HepG2 (cell line): ENCODE measurements at regions not wholly inside any gene's neighbourhood (a gene's known extent, or its start where the extent isn't known, plus 50 kb on each side); places are given as distances from the start of the nearest gene placed in this dataset.

Experiments
- ATAC-seq: fragments of 200-7000 bp; cut with Tn5 transposase; 3 replicates; pipeline ENCODE4 v1.9.1; 2020; ENCODE audit warnings: mild to moderate bottlenecking, moderate library complexity
- BruUV-seq: library from RNA; stranded (reverse); fragments of 400-500 nt; replicated peaks from 2 replicates; lab custom pipeline; 2021; lab: Mats Ljungman, UMichigan
- CTCF ChIA-PET: fragments of 300-600 bp; formaldehyde crosslinking; extraction: SDS; loops from one replicate; lab custom pipeline; 2021; ENCODE audit warnings: low total read pairs, inconsistent platforms, low intra/inter-chr PET ratio; lab: Yijun Ruan, JAX
- POLR2A ChIA-PET: fragments of 350-600 bp; sonication (Branson Sonifier 250); formaldehyde crosslinking; loops from one replicate; lab custom pipeline; 2020; ENCODE audit warnings: antibody characterized with exemption, inconsistent platforms; lab: Yijun Ruan, JAX
- DNase-seq: peaks from one replicate; pipeline ENCODE4 v3.0.0-alpha.2; 2015; ENCODE audit warnings: low spot score
- FAIRE-seq: peaks from 3 replicates; lab custom pipeline; 2011; peaks lifted over from hg19 to GRCh38; lab: Jason Lieb, UNC
- H2AFZ ChIP-seq: one replicate; pipeline ENCODE4 v1.6.1; 2011; ENCODE audit warnings: low read length, inconsistent platforms
- H3K27ac ChIP-seq: fragments of 300-600 bp; 3 replicates; pipeline ENCODE4 v1.8.0; 2011; ENCODE audit warnings: mixed run types, mild to moderate bottlenecking, mixed read lengths, low read length, inconsistent platforms; ENCODE audit not compliant: insufficient read depth; ENCODE audit errors: extremely low read length
- H3K27me3 ChIP-seq, 2 experiments: fragments of 200-600 bp in 1 of 2; 2 replicates in 1 of 2; 3 replicates in 1 of 2; pipeline versions ENCODE4 v1.6.0 to v1.8.0; 2011; ENCODE audit warnings: low read length in 2 of 2, mild to moderate bottlenecking in 2 of 2, moderate library complexity in 2 of 2, inconsistent platforms in 1 of 2; ENCODE audit not compliant: insufficient read depth in 2 of 2, control insufficient read depth in 1 of 2
- H3K36me3 ChIP-seq, 2 experiments: fragments of 200-600 bp in 1 of 2; replicated peaks in 1 of 2; 2 replicates in 1 of 2; 3 replicates in 1 of 2; pipeline versions ENCODE4 v1.5.1 to v1.8.0; 2011; ENCODE audit warnings: low read length in 2 of 2, inconsistent platforms in 1 of 2; ENCODE audit not compliant: insufficient read depth in 2 of 2, control insufficient read depth in 1 of 2
- H3K4me1 ChIP-seq: 2 replicates; pipeline ENCODE4 v1.5.1; 2012; ENCODE audit warnings: low read length, inconsistent platforms; ENCODE audit not compliant: insufficient read depth
- H3K4me2 ChIP-seq: 2 replicates; pipeline ENCODE4 v1.6.0; 2011; ENCODE audit warnings: low read depth, low read length, inconsistent platforms
- H3K4me3 ChIP-seq, 3 experiments: fragments of 200-600 bp in 1 of 3; sonication (generic), shearing (Covaris generic) in 1 of 3; replicated peaks in 1 of 3; 2 replicates each; pipeline ENCODE4 v1.5.1; 2011 to 2016; ENCODE audit warnings: low read length in 3 of 3, inconsistent platforms in 2 of 3, low read depth in 2 of 3, mild to moderate bottlenecking in 2 of 3, control low read depth in 1 of 3, mixed read lengths in 1 of 3; ENCODE audit not compliant: insufficient read depth in 1 of 3
- H3K79me2 ChIP-seq: one replicate; pipeline ENCODE4 v1.6.1; 2011; ENCODE audit warnings: low read length, inconsistent platforms; ENCODE audit not compliant: insufficient read depth
- H3K9ac ChIP-seq: 2 replicates; pipeline ENCODE4 v1.6.0; 2011; ENCODE audit warnings: mild to moderate bottlenecking, low read depth, low read length, inconsistent platforms; ENCODE audit not compliant: insufficient read depth
- H3K9me3 ChIP-seq: 2 replicates; pipeline ENCODE4 v1.5.1; 2012; ENCODE audit warnings: mild to moderate bottlenecking, low read length
- H4K20me1 ChIP-seq: 2 replicates; pipeline ENCODE4 v1.6.0; 2011; ENCODE audit warnings: inconsistent platforms, mild to moderate bottlenecking, low read length, moderate library complexity; ENCODE audit not compliant: insufficient read depth
- ADNP ChIP-seq: sonication (generic); formaldehyde crosslinking; IDR thresholded peaks from 2 replicates; pipeline ENCODE4 v1.4.0; 2020; ENCODE audit warnings: missing genetic modification reagents
- MED13 ChIP-seq: sonication (generic); formaldehyde crosslinking; IDR thresholded peaks from 2 replicates; pipeline ENCODE4 v1.5.0; 2020; ENCODE audit warnings: missing genetic modification reagents
- RXRA ChIP-seq: sonication (generic); formaldehyde crosslinking; IDR thresholded peaks from 2 replicates; pipeline ENCODE4 v1.5.1; 2020; ENCODE audit warnings: missing genetic modification reagents
- TGIF2 ChIP-seq: IDR thresholded peaks from 2 replicates; pipeline ENCODE4 v1.6.1; 2016; ENCODE audit warnings: control low read depth, missing compliant biosample characterization
- U2AF1 ChIP-seq: fragments of 200-400 bp; formaldehyde crosslinking; optimal IDR thresholded peaks from 2 replicates; pipeline ENCODE3; 2017; ENCODE audit warnings: mild to moderate bottlenecking, low read depth, low read length
- ZC3H13 ChIP-seq: sonication (generic); formaldehyde crosslinking; IDR thresholded peaks from 2 replicates; pipeline ENCODE4 v1.8.1; 2023; ENCODE audit warnings: mild to moderate bottlenecking, missing genetic modification reagents, moderate library complexity
- ZNF3 ChIP-seq: IDR thresholded peaks from 2 replicates; pipeline ENCODE4 v1.7.0; 2017; ENCODE audit warnings: inconsistent platforms
- ZNF30 ChIP-seq: sonication (generic); formaldehyde crosslinking; IDR thresholded peaks from 2 replicates; pipeline ENCODE4 v1.5.0; 2020; ENCODE audit warnings: mild to moderate bottlenecking, missing genetic modification reagents
- WGBS: methylation state at CpG from one replicate; pipeline ENCODE4 v1.1.6; 2017; ENCODE audit warnings: low lambda C conversion rate; 5-methylcytosine and 5-hydroxymethylcytosine counted together
- in situ Hi-C: cut with HindIII; loops from 2 replicates; pipeline ENCODE4 v1.10.0; 2017; ENCODE audit warnings: low pct_unique_long_range_greater_than_20kb; ENCODE audit not compliant: extremely low pct_ligation_motif_present
- intact Hi-C: fragments of 100-400 bp; cut with micrococcal nuclease; formaldehyde crosslinking; loops from one replicate; pipeline ENCODE4 v1.10.0; 2022; ENCODE audit not compliant: unreplicated experiment
- TF ChIP-seq, protein P1 (sequence below): sonication (generic); formaldehyde crosslinking; IDR thresholded peaks from 2 replicates; pipeline ENCODE4 v1.8.1; 2023; ENCODE audit warnings: mild to moderate bottlenecking, missing genetic modification reagents
- TF ChIP-seq, protein P2 (sequence below): sonication (generic); formaldehyde crosslinking; IDR thresholded peaks from 2 replicates; pipeline ENCODE4 v1.4.0; 2020; ENCODE audit warnings: mild to moderate bottlenecking, missing genetic modification reagents
- TF ChIP-seq, protein P3 (sequence below): sonication (generic); formaldehyde crosslinking; IDR thresholded peaks from 2 replicates; pipeline ENCODE4 v1.5.0; 2020; ENCODE audit warnings: mild to moderate bottlenecking, low read depth, missing genetic modification reagents, borderline replicate concordance

DNA sequence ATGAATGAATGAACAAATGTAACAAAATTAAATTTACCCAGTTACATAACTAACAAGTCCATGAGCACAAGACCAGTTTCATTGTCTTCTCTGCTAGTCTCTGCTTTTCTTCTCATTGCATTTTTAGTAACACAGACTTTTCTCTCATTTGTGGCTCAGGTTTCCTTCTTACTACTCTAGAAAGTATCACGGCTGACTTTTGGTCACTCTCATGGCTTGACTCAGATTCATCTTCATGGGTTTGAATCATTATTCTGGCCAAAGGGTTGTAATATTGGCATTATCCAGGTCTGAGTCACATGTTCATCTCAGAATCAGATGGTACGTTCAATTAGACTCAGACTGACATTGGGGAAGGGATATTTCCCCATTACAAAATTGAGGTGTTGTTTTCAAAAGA is 121.5 kb upstream of the SATB1 start:
- no peak for TF ChIP-seq ZNF30
- TF ChIP-seq, protein P1, sequence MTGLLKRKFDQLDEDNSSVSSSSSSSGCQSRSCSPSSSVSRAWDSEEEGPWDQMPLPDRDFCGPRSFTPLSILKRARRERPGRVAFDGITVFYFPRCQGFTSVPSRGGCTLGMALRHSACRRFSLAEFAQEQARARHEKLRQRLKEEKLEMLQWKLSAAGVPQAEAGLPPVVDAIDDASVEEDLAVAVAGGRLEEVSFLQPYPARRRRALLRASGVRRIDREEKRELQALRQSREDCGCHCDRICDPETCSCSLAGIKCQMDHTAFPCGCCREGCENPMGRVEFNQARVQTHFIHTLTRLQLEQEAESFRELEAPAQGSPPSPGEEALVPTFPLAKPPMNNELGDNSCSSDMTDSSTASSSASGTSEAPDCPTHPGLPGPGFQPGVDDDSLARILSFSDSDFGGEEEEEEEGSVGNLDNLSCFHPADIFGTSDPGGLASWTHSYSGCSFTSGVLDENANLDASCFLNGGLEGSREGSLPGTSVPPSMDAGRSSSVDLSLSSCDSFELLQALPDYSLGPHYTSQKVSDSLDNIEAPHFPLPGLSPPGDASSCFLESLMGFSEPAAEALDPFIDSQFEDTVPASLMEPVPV, result no peak
- no peak for TF ChIP-seq TGIF2 (CRISPR knock-in tag)
- TF ChIP-seq, protein P2, sequence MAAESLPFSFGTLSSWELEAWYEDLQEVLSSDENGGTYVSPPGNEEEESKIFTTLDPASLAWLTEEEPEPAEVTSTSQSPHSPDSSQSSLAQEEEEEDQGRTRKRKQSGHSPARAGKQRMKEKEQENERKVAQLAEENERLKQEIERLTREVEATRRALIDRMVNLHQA (CRISPR knock-in tag), result no peak
- no peak for TF ChIP-seq ADNP (CRISPR knock-in tag)
- TF ChIP-seq, protein P3, sequence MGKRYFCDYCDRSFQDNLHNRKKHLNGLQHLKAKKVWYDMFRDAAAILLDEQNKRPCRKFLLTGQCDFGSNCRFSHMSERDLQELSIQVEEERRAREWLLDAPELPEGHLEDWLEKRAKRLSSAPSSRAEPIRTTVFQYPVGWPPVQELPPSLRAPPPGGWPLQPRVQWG (CRISPR knock-in tag), result no peak
- TF ChIP-seq MED13, result no peak
- no peak for TF ChIP-seq ZNF3 (CRISPR knock-in tag)
- no peak for TF ChIP-seq U2AF1
- TF ChIP-seq ZC3H13, result no peak
- TF ChIP-seq RXRA, result no peak
- Histone ChIP-seq H2AFZ (no peak overlapping the region), H3K79me2 (no peaks in the 10 kb centered on the region), H3K9me3 (no peaks in the 10 kb centered on the region), H3K4me3 (no peak overlapping the region), H3K4me2 (no peak overlapping the region), H3K9ac (no peak overlapping the region), H3K4me1 (no peaks in the 10 kb centered on the region), H3K36me3 (no peaks in the 10 kb centered on the region), H3K27me3 (no peaks in the 10 kb centered on the region), H4K20me1 (no peaks in the 10 kb centered on the region), H3K27ac (no peak overlapping the region)
- CTCF ChIA-PET, result no interaction called here
- ATAC-seq, result no peak
- POLR2A ChIA-PET, result no interaction called here
- WGBS, result 10% methylated on average over 2 of the region's 2 CpGs
- no TSS peak for BruUV-seq
- no peak for FAIRE-seq
- in situ Hi-C loops (no loop called here), intact Hi-C loops (no loop called here)
- DNase-seq, result no peak
